ENCODE measurements at regions not wholly inside any gene's neighbourhood (a gene's known extent, or its start where the extent isn't known, plus 50 kb on each side); places are given as distances from the start of the nearest gene placed in this dataset.

GRCh38 chr3:6532101-6532500 is 328.8 kb upstream of the GRM7 start:
- no peak for DNase-seq

- no peak for DNase-seq
Measured at GRCh38 chr3:6540981-6541380, 319.9 kb upstream of the GRM7 start.

- DNase-seq, result no peak
Measured at GRCh38 chr3:6542795-6543194, 318.1 kb upstream of the GRM7 start.

DNA sequence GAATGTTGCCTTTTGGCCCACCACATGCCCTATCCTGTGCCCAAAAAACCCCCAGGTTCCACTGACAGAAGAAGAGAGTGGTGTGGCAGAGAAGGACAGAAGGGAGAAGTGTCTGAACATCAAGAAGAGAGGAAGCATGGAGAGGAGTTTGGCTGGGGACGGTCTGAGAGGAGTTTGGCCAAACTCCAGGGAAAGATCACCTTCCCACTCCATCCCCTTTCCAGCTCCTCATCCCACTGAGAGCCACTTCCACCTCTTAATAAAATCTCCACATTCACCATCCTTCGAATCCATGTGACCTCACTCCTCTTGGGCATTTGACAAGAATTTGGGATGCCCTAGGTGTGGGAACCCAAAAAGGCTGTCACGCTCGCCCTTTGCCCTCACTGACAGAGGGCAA is 311.6 kb upstream of the GRM7 start:
- no peak for DNase-seq

DNA sequence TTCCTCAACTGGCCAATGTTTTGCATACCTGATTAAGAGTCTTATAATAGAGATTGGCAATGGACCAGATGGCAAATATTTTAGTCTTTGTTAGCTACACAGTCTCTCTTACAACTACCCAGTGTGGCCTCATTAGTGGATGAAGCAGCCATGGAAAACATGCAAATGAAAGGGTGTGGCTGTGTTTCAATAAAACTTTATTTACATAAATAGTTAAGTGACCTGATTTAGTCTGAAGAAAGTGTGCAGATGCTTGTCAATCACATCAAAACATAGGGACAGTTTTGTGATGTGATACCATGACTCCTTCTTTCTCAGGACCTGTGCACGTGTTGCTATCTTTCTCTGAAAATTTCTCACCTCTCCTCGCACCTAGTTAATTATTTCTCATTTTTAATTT is 309.8 kb upstream of the GRM7 start:
- no peak for DNase-seq

DNA sequence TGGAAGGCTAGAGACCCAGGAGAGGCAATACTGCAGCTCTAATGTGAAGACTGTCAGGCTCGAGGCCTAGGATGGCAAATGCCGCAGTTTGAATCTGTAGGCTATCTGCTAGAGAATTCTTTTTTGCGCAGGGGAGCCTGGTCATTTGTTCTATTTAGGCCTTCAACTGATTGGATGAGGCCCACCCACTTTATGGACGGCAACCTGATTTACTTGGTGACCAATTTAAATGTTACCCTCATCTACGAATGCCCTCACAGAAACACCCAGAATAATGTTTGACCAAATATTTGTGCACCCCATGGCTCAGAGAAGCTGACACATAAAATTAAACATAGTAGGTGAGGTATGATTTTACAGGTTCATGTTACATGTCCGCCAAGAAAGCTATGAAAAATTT is 300.7 kb upstream of the GRM7 start:
- DNase-seq, result no peak

GRCh38 chr3:6567241-6567640 is 293.7 kb upstream of the GRM7 start:
- no peak for DNase-seq

- DNase-seq, result no peak
Measured at GRCh38 chr3:6568999-6569493, 291.9 kb upstream of the GRM7 start.

GRCh38 chr3:6571448-6571847 is 289.5 kb upstream of the GRM7 start:
- no peak for DNase-seq

GRCh38 chr3:6577584-6577983 is 283.3 kb upstream of the GRM7 start:
- no peak for DNase-seq

- no peak for DNase-seq
Measured at GRCh38 chr3:6578526-6578925, 282.4 kb upstream of the GRM7 start.

- DNase-seq, result no peak
Measured at GRCh38 chr3:6580808-6581207, 280.1 kb upstream of the GRM7 start.

DNA sequence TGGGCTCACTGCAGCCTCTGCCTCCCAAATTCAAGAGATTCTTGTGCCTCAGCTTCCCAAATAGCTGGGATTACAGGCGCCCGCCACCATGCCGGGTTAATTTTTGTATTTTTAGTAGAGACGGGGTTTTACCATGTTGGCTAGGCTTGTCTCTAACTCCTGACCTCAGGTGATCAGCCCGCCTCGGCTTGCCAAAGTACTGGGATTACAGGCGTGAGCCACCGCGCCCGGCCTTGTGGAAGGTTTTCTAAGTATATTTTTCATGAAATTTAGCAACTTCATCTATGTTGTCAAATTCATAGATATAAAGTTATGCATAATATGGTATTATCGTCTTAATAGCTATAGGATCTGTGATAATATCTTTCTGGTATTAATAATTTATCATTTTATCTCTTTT is 275.6 kb upstream of the GRM7 start:
- DNase-seq, result no peak

DNA sequence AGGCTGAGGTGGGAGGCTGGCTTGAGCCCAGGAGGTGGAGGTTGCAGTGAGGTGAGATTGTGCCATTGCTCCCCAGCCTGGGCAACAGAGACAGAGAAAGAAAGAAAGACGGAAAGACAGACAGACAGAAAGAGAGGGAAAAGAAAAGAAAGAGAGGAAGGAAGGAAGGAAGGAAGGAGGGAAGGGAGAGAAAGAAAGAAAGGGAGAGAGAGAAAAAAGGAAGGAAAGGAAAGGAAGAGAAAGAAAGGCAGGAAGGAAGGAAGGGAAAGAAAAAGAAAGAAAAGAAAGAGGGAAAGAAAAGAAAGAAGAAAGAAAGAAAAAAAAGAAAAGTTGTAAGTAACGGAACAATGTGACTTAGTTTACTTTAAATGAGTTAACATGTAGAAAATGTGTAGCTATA is 260.7 kb upstream of the GRM7 start:
- DNase-seq, result no peak

DNA sequence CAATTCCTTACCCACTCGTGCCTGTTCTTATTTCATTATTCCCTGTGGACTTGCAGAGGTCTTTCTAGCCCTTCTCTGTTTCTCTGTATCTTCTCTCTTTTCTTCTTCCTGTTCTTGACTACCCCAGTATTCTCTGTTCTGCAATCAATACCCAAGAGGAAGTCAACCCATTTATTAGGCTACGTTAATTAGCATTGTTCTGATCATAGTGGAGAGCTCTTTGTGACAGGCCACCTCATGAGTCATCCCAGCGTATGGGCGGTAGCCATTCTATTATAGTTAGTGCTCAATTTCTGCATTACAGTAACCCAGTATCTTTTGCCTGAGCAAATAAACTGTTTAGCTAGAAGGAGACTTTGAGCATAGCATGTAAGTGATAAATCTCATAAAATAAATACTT is 259.5 kb upstream of the GRM7 start:
- no peak for DNase-seq

DNA sequence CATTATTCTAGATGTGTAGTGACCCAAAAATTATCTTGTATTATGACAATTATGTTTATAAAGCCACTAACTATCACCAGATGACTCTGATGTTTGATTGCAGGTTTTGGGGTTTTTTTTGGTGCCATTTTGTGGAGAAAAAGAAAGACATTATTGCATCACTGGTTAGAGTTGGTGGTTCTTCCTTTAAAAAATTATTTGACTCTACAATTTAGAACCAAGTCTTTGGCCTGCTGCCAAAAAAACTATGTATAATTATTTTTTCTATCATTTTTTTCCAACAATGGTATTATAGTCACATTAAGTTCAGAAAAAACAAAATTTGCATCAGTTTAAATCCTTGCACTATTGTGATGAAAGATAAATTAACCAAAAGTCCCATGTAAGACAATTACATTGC is 258.6 kb upstream of the GRM7 start:
- DNase-seq, result no peak

DNA sequence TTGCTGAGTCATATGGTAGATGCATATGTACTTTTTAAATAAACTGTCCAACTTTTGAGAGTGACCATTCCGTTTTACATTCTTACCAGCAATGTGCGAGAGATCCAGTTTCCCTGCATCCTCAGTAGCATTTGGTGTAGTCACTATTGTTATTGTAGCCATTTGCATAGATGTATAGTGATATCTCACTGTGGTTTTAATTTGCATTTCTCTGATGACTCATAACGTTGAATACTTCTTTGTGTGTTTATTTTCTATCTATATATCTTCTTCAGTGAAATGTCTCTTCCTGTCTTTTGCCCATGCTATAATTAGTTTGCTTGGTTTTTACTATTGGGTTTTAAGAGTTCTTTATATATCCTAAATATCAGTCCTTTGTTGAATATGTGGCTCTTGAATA is 255.7 kb upstream of the GRM7 start:
- DNase-seq, result no peak

DNA sequence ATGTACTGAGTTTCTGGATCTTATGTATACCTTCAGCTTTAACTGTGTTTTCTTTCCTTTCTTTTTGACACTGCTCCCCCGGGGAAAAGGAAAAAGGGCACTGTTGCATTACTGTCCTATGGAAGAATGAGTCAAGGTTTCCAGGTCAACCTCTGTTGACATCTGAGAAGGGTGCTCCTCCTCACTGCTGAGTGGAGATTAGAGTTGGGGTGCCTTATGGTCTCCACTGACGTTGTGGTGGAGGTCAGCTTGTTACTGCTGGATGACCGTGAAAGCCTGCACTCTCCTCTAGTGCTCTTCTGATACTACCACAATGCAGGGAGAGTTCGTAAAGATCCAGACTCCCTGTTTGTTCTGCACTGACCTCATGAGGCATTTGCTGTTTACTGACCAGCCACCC is 252.1 kb upstream of the GRM7 start:
- DNase-seq, result no peak

GRCh38 chr3:6612034-6612616 is 248.8 kb upstream of the GRM7 start:
- no peak for DNase-seq

DNA sequence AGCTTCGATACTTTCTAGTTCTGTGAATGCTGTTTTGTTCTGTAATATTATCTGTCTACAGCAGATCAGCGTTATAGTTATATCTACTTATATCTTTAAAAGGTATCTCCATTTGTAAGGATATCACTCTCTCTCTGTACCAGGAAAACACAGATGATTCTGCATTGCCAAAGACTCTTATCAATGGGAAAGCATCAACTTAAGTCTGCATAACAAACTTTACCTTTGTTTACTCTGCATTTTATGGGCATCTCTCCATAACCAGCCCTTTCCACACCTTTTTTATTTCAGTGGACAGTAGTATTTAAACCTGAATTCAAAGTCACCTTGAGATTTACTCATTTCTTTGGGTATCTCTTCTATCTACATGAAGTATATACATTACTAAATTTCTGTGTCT is 238.7 kb upstream of the GRM7 start:
- DNase-seq, result no peak

- DNase-seq, result no peak
Measured at GRCh38 chr3:6622712-6623111, 238.2 kb upstream of the GRM7 start.

DNA sequence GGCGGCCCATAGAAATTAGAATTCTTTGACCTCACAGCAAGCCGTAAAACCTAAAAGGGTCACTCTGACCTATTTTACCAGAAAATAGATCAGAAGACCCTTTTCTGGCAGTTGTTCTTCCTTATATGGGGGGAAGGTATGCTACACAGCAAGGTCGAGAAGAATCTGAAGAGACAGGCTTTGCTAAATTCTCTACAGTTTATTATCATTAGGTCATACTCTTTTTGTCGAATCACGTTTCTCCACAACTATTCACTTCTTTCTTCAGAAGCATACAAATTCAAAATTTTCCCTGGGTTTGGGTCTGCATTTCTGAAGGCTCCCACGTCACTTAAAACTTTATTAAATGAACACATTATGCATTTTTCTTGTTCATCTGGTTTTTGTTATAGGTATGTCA is 229.5 kb upstream of the GRM7 start:
- DNase-seq, result no peak

DNA sequence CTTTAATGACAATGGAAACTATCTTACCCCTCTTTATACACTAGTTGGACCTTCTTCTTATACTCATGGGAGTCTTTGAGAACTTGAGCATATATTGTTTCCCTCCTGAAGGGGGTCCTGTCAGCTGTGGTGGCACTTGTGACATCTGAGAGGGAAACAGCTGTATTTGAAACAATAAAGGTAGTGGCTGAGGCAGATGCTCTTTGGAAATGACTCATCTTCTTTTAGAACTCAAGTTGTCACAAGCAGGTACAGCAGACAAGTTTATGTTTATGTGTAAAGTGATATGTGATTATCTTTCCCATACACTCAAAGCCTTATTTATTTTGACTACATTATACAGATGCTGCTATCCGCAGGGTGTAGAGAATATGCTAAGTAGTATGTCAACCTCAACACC is 220.0 kb upstream of the GRM7 start:
- no peak for DNase-seq

DNA sequence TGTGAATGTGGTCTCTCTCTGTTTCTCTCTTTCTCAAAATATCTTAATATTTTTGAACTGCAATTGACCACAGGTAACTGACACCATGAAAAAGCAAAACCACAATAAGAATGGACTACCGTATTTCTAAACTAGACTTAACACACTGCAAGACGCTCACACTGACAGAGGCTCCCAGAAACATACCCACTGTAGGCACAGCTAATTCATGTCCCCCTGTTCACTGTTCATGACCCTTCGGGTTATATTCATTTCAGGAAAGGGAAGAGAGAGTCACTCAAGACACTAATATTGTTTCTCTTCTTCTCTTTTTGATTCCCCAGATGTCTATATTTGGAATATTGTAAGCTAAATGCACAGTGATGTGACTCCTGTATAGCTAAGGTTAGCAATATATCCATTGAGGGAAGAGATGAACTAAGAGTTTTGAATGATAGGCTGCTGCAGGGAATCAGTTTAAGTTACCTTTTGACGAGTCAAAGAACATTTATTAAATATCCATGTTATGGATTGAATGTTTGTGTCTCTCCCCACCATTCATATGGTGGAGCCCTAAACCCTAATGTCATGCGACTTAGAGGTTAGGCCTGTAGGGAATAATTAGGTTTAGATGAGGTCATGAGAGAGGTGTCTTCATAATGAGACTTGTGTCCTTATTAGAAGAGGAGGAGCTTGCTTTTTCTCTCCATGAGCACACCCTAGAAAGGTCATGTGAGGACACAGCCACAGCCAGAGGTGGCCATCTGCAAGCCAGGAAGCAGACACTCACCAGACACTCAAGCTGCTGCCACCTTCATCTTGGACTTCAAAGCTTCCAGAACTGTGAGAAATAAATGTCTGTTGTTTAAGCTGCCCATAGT is 216.6 kb upstream of the GRM7 start:
- DNase-seq, result no peak

GRCh38 chr3:6654670-6655069 is 206.2 kb upstream of the GRM7 start:
- DNase-seq, result no peak
